SU-DHL-6 (cell line): ENCODE measurements at regions not wholly inside any gene's neighbourhood (a gene's known extent, or its start where the extent isn't known, plus 50 kb on each side); places are given as distances from the start of the nearest gene placed in this dataset.

Source experiments
- H2AFZ ChIP-seq: fragments of 200-600 bp; sonication (generic); 2 replicates; pipeline ENCODE4 v1.6.1; 2014; ENCODE audit warnings: low read depth, mild to moderate bottlenecking, moderate library complexity, mixed read lengths, antibody characterized with exemption, low read length; ENCODE audit not compliant: severe bottlenecking
- H3F3A ChIP-seq: fragments of 200-600 bp; shearing (Covaris generic); 2 replicates; pipeline ENCODE4 v1.6.0; 2016; ENCODE audit warnings: antibody characterized with exemption, mild to moderate bottlenecking; ENCODE audit not compliant: insufficient read depth
- H3K27ac ChIP-seq: fragments of 200-600 bp; sonication (generic); 2 replicates; pipeline ENCODE4 v1.5.1; 2016; ENCODE audit warnings: low read depth, mild to moderate bottlenecking, low read length, moderate library complexity, mixed read lengths
- H3K27me3 ChIP-seq: fragments of 200-600 bp; sonication (generic), shearing (Covaris generic); 2 replicates; pipeline ENCODE4 v1.6.0; 2014; ENCODE audit warnings: mild to moderate bottlenecking, low read length
- H3K36me3 ChIP-seq: fragments of 200-600 bp; sonication (generic); 2 replicates; pipeline ENCODE4 v1.6.1; 2014; ENCODE audit warnings: mild to moderate bottlenecking, low read length, mixed read lengths
- H3K4me2 ChIP-seq: fragments of 300-600, 200-600 bp; shearing (Covaris generic), sonication (generic); 2 replicates; pipeline ENCODE4 v1.6.0; 2014; ENCODE audit warnings: low read length, low read depth, mild to moderate bottlenecking; ENCODE audit not compliant: poor library complexity, severe bottlenecking
- H3K4me3 ChIP-seq: fragments of 200-600 bp; sonication (generic); 2 replicates; pipeline ENCODE4 v1.5.1; 2014; ENCODE audit warnings: antibody characterized with exemption, low read length, mild to moderate bottlenecking, mixed read lengths; ENCODE audit not compliant: insufficient read depth, poor library complexity, severe bottlenecking
- H3K79me2 ChIP-seq: fragments of 200-600 bp; sonication (generic); 2 replicates; pipeline ENCODE4 v1.6.1; 2014; ENCODE audit warnings: mild to moderate bottlenecking, low read length, moderate library complexity; ENCODE audit not compliant: insufficient read depth
- H3K9ac ChIP-seq: fragments of 200-600 bp; sonication (generic); 2 replicates; pipeline ENCODE4 v1.7.0; 2014; ENCODE audit warnings: mild to moderate bottlenecking, low read length
- H3K9me2 ChIP-seq: fragments of 200-600 bp; sonication (generic); replicated peaks from 2 replicates; pipeline ENCODE4 v1.6.1; 2014; ENCODE audit warnings: low read length; ENCODE audit not compliant: insufficient read depth
- H3K9me3 ChIP-seq: fragments of 200-600 bp; sonication (generic); 2 replicates; pipeline ENCODE4 v1.6.1; 2014; ENCODE audit warnings: low read length, mixed read lengths; ENCODE audit not compliant: insufficient read depth
- H4K20me1 ChIP-seq: fragments of 200-600 bp; sonication (generic); 2 replicates; pipeline ENCODE4 v1.6.1; 2014; ENCODE audit warnings: low read depth, mild to moderate bottlenecking, antibody characterized with exemption, low read length, moderate library complexity, mixed read lengths
- CTCF ChIP-seq: fragments of 200-600 bp; sonication (generic); IDR thresholded peaks from one replicate; pipeline ENCODE4 v1.5.1; 2017; ENCODE audit warnings: antibody characterized with exemption, mild to moderate bottlenecking, low read length, moderate library complexity; ENCODE audit not compliant: insufficient read depth, poor library complexity, severe bottlenecking
- EZH2phosphoT487 ChIP-seq: fragments of 200-600 bp; sonication (generic), shearing (Covaris generic); conservative IDR thresholded peaks from 2 replicates; pipeline ENCODE4 v1.6.1; 2018; ENCODE audit warnings: mild to moderate bottlenecking, antibody characterized with exemption, low read length, moderate library complexity, mixed read lengths

GRCh38 chr10:60560451-60560850, 170.8 kb upstream of the ANK3 start:
- no peak overlapping the region for H3K4me2 ChIP-seq

GRCh38 chr10:60555700-60556099, 166.0 kb upstream of the ANK3 start:
- H3K9me2 ChIP-seq, result no peaks in the 10 kb centered on the region
- H3K9me3 ChIP-seq, result no peaks in the 10 kb centered on the region
- no peak overlapping the region for H3K9ac ChIP-seq
- no peaks in the 10 kb centered on the region for H3K27me3 ChIP-seq
- H3K36me3 ChIP-seq, result no peaks in the 10 kb centered on the region
- no peak for TF ChIP-seq EZH2phosphoT487
- no peak for TF ChIP-seq CTCF
- H3K79me2 ChIP-seq, result no peaks in the 10 kb centered on the region
- H3F3A ChIP-seq, result no peaks in the 10 kb centered on the region
- H2AFZ ChIP-seq, result no peak overlapping the region
- no peak overlapping the region for H3K4me3 ChIP-seq
- no peak overlapping the region for H3K27ac ChIP-seq
- H4K20me1 ChIP-seq, result no peaks in the 10 kb centered on the region
- H3K4me2 ChIP-seq, result no peak overlapping the region

More at GRCh38 chr10:60560451-60560850, 170.8 kb upstream of the ANK3 start:
- no peak overlapping the region for H3K9ac ChIP-seq
- no peak overlapping the region for H2AFZ ChIP-seq
- no peaks in the 10 kb centered on the region for H3F3A ChIP-seq
- no peak overlapping the region for H3K27ac ChIP-seq
- no peaks in the 10 kb centered on the region for H3K9me2 ChIP-seq
- no peaks in the 10 kb centered on the region for H3K79me2 ChIP-seq
- no peak overlapping the region for H3K4me3 ChIP-seq
- H4K20me1 ChIP-seq, result no peaks in the 10 kb centered on the region
- no peaks in the 10 kb centered on the region for H3K9me3 ChIP-seq
- no peak for TF ChIP-seq EZH2phosphoT487
- TF ChIP-seq CTCF, result no peak
- H3K27me3 ChIP-seq, result no peaks in the 10 kb centered on the region
- no peaks in the 10 kb centered on the region for H3K36me3 ChIP-seq

GRCh38 chr10:60549686-60550085, 160.0 kb upstream of the ANK3 start:
- Histone ChIP-seq H3K27ac (no peak overlapping the region), H3K4me2 (no peak overlapping the region), H3K36me3 (no peaks in the 10 kb centered on the region), H3K9me3 (no peaks in the 10 kb centered on the region), H3K9me2 (no peaks in the 10 kb centered on the region), H3F3A (no peaks in the 10 kb centered on the region), H4K20me1 (no peaks in the 10 kb centered on the region), H3K79me2 (no peaks in the 10 kb centered on the region), H2AFZ (no peak overlapping the region), H3K9ac (no peak overlapping the region), H3K4me3 (no peak overlapping the region), H3K27me3 (no peaks in the 10 kb centered on the region)
- TF ChIP-seq CTCF, result no peak
- TF ChIP-seq EZH2phosphoT487, result no peak
